ENCODE measurements at regions not wholly inside any gene's neighbourhood (a gene's known extent, or its start where the extent isn't known, plus 50 kb on each side); places are given as distances from the start of the nearest gene placed in this dataset.
A peak's percentile ranks its signal among the peaks of the same experiment; 100 is the strongest.

- Histone ChIP-seq H3K9me3 (ENCODE audit: control insufficient read depth, low read length) (no peaks in the 10 kb centered on the region), H3K36me3 (ENCODE audit: control insufficient read depth, insufficient read depth, low read length) (no peaks in the 10 kb centered on the region), H3K4me1 (ENCODE audit: control insufficient read depth, insufficient read depth, low read length) (peaks cover 25% of the 10 kb centered on the region), H3K27ac (ENCODE audit: low read depth, low read length) (no peak overlapping the region), H3K9ac (ENCODE audit: extremely low read depth, low read length, poor library complexity, severe bottlenecking) (no peak overlapping the region), H3K27me3 (ENCODE audit: control insufficient read depth, insufficient read depth, low read length, poor library complexity, severe bottlenecking) (no peaks in the 10 kb centered on the region), H3K4me3 (ENCODE audit: low read length) (no peak overlapping the region)
- TF ChIP-seq CTCF (conservative IDR thresholded peaks at IDR 0.05), result no peak
- no peaks in the 10 kb centered on the region for H3K27me3 Mint-ChIP-seq (ENCODE audit: insufficient read depth)
- WGBS, 2 experiments (ENCODE audit: insufficient coverage in 1 of 2, insufficient read length in 1 of 2), result 64 to 69% methylated on average over 2 of the region's 2 CpGs
- no peak overlapping the region for H3K4me3 Mint-ChIP-seq
- no peaks in the 10 kb centered on the region for H3K9me3 Mint-ChIP-seq
- DNase-seq, result no peak
- no peak overlapping the region for H3K27ac Mint-ChIP-seq
- peaks cover 2% of the 10 kb centered on the region for H3K36me3 Mint-ChIP-seq (ENCODE audit: low read depth)
- peaks cover 49% of the 10 kb centered on the region for H3K4me1 Mint-ChIP-seq
Observed at GRCh38 chr2:52343706-52344266, 1311.9 kb upstream of the NRXN1 start.

DNA sequence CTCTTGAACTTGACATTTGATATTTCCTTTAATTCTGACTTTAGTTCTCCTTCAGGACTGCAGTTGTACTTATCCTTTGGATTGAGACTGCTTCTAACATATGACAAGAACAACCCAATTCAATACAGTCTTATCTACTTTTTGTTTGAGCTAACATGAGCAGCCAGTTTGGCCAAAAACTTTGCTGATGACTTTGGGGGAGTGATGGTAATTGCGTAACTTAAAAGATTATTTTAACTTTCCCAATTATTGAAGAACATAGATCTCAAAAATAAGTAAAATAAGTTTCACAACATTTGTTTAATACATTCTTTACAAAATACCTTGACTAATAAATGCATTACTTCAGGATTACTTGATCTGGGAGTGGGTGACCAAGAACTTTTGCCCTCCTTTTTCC, 1311.1 kb upstream of the NRXN1 start:
- no CpG with 5 or more reads among the region's 1 CpG for WGBS, 2 experiments (ENCODE audit: insufficient coverage in 1 of 2, insufficient read length in 1 of 2)
- no peaks in the 10 kb centered on the region for H3K27me3 Mint-ChIP-seq (ENCODE audit: insufficient read depth)

DNA sequence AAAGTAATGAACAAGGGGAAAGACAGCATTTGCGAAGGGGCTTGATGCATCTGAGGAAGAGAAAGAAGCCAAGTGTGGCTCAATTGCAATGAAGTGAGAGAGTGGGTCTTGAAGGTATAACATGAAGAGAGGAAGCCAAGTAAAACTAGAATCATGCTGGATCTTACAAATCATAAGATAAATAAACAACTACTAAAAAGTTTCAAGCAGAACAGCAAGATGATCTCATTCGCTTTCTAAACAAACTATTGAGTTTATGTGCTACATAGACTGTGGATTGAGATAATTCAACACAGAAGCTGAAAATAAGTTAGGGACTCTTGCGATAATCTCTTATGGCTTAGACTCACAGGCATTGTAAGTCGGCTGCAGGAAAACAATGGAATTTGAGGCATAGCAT, 1310.5 kb upstream of the NRXN1 start:
- Histone ChIP-seq H3K36me3 (ENCODE audit: control insufficient read depth, insufficient read depth, low read length) (no peaks in the 10 kb centered on the region), H3K27me3 (ENCODE audit: control insufficient read depth, insufficient read depth, low read length, poor library complexity, severe bottlenecking) (no peaks in the 10 kb centered on the region), H3K9ac (ENCODE audit: extremely low read depth, low read length, poor library complexity, severe bottlenecking) (no peak overlapping the region), H3K4me1 (ENCODE audit: control insufficient read depth, insufficient read depth, low read length) (peaks cover 25% of the 10 kb centered on the region), H3K9me3 (ENCODE audit: control insufficient read depth, low read length) (no peaks in the 10 kb centered on the region), H3K27ac (ENCODE audit: low read depth, low read length) (no peak overlapping the region), H3K4me3 (ENCODE audit: low read length) (no peak overlapping the region)
- Mint-ChIP-seq H3K27me3 (ENCODE audit: insufficient read depth) (no peaks in the 10 kb centered on the region), H3K9me3 (no peaks in the 10 kb centered on the region), H3K27ac (peak overlapping the region; percentile 31), H3K36me3 (ENCODE audit: low read depth) (no peaks in the 10 kb centered on the region), H3K4me1 (peaks cover 58% of the 10 kb centered on the region), H3K4me3 (no peak overlapping the region)
- TF ChIP-seq CTCF (conservative IDR thresholded peaks at IDR 0.05), result no peak
- no peak for DNase-seq
- WGBS, 2 experiments (ENCODE audit: insufficient coverage in 1 of 2, insufficient read length in 1 of 2), result 71 to 78% methylated on average over 3 to 4 of the region's 4 CpGs

More for the DNA sequence above, 1311.1 kb upstream of the NRXN1 start:
- Mint-ChIP-seq H3K36me3 (ENCODE audit: low read depth) (no peaks in the 10 kb centered on the region), H3K4me1 (peaks cover 54% of the 10 kb centered on the region), H3K9me3 (no peaks in the 10 kb centered on the region), H3K4me3 (no peak overlapping the region), H3K27ac (no peak overlapping the region)
- H3K4me3 ChIP-seq (ENCODE audit: low read length), result no peak overlapping the region
- H3K9ac ChIP-seq (ENCODE audit: extremely low read depth, low read length, poor library complexity, severe bottlenecking), result no peak overlapping the region
- no peaks in the 10 kb centered on the region for H3K36me3 ChIP-seq (ENCODE audit: control insufficient read depth, insufficient read depth, low read length)
- TF ChIP-seq CTCF (conservative IDR thresholded peaks at IDR 0.05), result no peak
- no peaks in the 10 kb centered on the region for H3K27me3 ChIP-seq (ENCODE audit: control insufficient read depth, insufficient read depth, low read length, poor library complexity, severe bottlenecking)
- no peaks in the 10 kb centered on the region for H3K9me3 ChIP-seq (ENCODE audit: control insufficient read depth, low read length)
- peaks cover 25% of the 10 kb centered on the region for H3K4me1 ChIP-seq (ENCODE audit: control insufficient read depth, insufficient read depth, low read length)
- no peak overlapping the region for H3K27ac ChIP-seq (ENCODE audit: low read depth, low read length)
- DNase-seq, result no peak
